SK-N-MC (cell line): ENCODE measurements at regions not wholly inside any gene's neighbourhood (a gene's known extent, or its start where the extent isn't known, plus 50 kb on each side); places are given as distances from the start of the nearest gene placed in this dataset.

Source experiments
- EZH2 ChIP-seq: fragments of 200-600 bp; sonication (generic); IDR thresholded peaks from one replicate; pipeline ENCODE4 v1.6.1; 2017; ENCODE audit warnings: antibody characterized with exemption
- FOXP2 ChIP-seq: optimal IDR thresholded peaks from 2 replicates; pipeline ENCODE3; 2011; ENCODE audit warnings: mild to moderate bottlenecking, moderate library complexity; ENCODE audit not compliant: insufficient read depth; ENCODE audit errors: extremely low read length, control extremely low read depth
- POLR2AphosphoS5 ChIP-seq: IDR thresholded peaks from 2 replicates; pipeline ENCODE4 v1.6.1; 2012; ENCODE audit warnings: mild to moderate bottlenecking, low read depth, low read length, borderline replicate concordance

DNA sequence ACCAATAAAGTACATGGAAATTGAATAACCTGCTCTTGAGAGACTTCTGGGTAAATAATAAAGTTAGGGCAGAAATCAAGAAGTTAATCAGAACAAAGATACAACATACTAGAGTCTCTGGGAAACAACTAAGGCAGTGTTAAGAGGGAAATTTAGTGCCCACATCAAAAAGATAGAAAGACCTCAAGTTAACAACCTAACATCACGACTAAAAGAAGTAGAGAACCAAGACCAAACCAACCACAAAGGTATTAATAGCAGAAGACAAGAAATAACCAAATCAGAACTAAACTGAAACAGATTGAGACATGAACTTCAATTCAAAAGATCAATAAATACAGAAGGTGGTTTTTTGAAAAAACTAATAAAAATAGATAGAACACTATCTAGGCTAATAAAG, 140.7 kb downstream of the JRKL start:
- TF ChIP-seq POLR2AphosphoS5 (no peak), EZH2 (no peak), FOXP2 (no peak)
